NCI-H146 treated with DMSO at 0.1 percent for 48 hours (cell line): ENCODE measurements at regions not wholly inside any gene's neighbourhood (a gene's known extent, or its start where the extent isn't known, plus 50 kb on each side); places are given as distances from the start of the nearest gene placed in this dataset.
"Not testable (repeated sequence)": the region's sequence is repeated elsewhere in the genome, so short reads cannot be mapped to it uniquely, and the experiment has no call there.

ENCODE experiments used
- DNase-seq: peaks from one replicate; lab custom pipeline; 2025; ENCODE audit not compliant: unreplicated experiment; lab: John Stamatoyannopoulos, UW

GRCh38 chr2:47653902-47654789 lies 83.4 kb upstream of the KCNK12 start:
- DNase-seq = peak; percentile 74

GRCh38 chr2:47653036-47653435 lies 82.3 kb upstream of the KCNK12 start:
- no peak for DNase-seq

- no peak for DNase-seq
These were observed 81.4 kb upstream of the KCNK12 start for GRCh38 chr2:47652061-47652690.

GRCh38 chr2:47651296-47651695 lies 80.5 kb upstream of the KCNK12 start:
- DNase-seq = peak; percentile 71

GRCh38 chr2:47650001-47650535 lies 79.3 kb upstream of the KCNK12 start:
- DNase-seq = no peak

- no peak for DNase-seq
These were observed 74.5 kb upstream of the KCNK12 start for GRCh38 chr2:47645246-47645645.

- DNase-seq = no peak
These were observed 73.6 kb upstream of the KCNK12 start for GRCh38 chr2:47644351-47644750.

- DNase-seq = no peak
These were observed 70.6 kb upstream of the KCNK12 start for GRCh38 chr2:47641366-47641765.

GRCh38 chr2:47640356-47640755 lies 69.6 kb upstream of the KCNK12 start:
- DNase-seq = no peak

GRCh38 chr2:47639467-47639866 lies 68.7 kb upstream of the KCNK12 start:
- no peak for DNase-seq

GRCh38 chr2:47638430-47638829 lies 67.6 kb upstream of the KCNK12 start:
- no peak for DNase-seq

- DNase-seq = no peak
These were observed 65.9 kb upstream of the KCNK12 start for GRCh38 chr2:47636596-47637264.

- no peak for DNase-seq
These were observed 65.4 kb upstream of the KCNK12 start for GRCh38 chr2:47636176-47636575.

GRCh38 chr2:47632754-47633153 lies 62.0 kb upstream of the KCNK12 start:
- DNase-seq = no peak

GRCh38 chr2:47631792-47632398 lies 61.1 kb upstream of the KCNK12 start:
- no peak for DNase-seq

- DNase-seq = no peak
These were observed 60.5 kb upstream of the KCNK12 start for GRCh38 chr2:47631306-47631705.

GRCh38 chr2:47629501-47630460 lies 59.0 kb upstream of the KCNK12 start:
- DNase-seq = no peak

GRCh38 chr2:47628904-47629303 lies 58.1 kb upstream of the KCNK12 start:
- no peak for DNase-seq

- DNase-seq = no peak
These were observed 55.9 kb upstream of the KCNK12 start for GRCh38 chr2:47626664-47627063.

- DNase-seq = not testable (repeated sequence)
These were observed 52.4 kb upstream of the KCNK12 start for GRCh38 chr2:47623140-47623539.
